ENCODE measurements at regions not wholly inside any gene's neighbourhood (a gene's known extent, or its start where the extent isn't known, plus 50 kb on each side); places are given as distances from the start of the nearest gene placed in this dataset.

- TF ChIP-seq CTCF (IDR thresholded peaks at IDR 0.05; ENCODE audit: extremely low read depth, missing control alignments), result no peak
- DNase-seq (ENCODE audit: low spot score), result no peak
Observed at GRCh38 chr22:46042786-46043185, 65.8 kb upstream of the WNT7B start.

GRCh38 chr22:46043339-46043738 lies 66.4 kb upstream of the WNT7B start:
- TF ChIP-seq CTCF (IDR thresholded peaks at IDR 0.05; ENCODE audit: extremely low read depth, missing control alignments), result no peak
- no peak for DNase-seq (ENCODE audit: low spot score)

- TF ChIP-seq CTCF (IDR thresholded peaks at IDR 0.05; ENCODE audit: extremely low read depth, missing control alignments), result no peak
- no peak for DNase-seq (ENCODE audit: low spot score)
Observed at GRCh38 chr22:46043816-46044620, 67.1 kb upstream of the WNT7B start.

GRCh38 chr22:46044621-46045458 lies 67.9 kb upstream of the WNT7B start:
- TF ChIP-seq CTCF (IDR thresholded peaks at IDR 0.05; ENCODE audit: extremely low read depth, missing control alignments), result no peak
- no peak for DNase-seq (ENCODE audit: low spot score)

GRCh38 chr22:46045459-46046298 lies 68.7 kb upstream of the WNT7B start:
- TF ChIP-seq CTCF (IDR thresholded peaks at IDR 0.05; ENCODE audit: extremely low read depth, missing control alignments), result no peak
- no peak for DNase-seq (ENCODE audit: low spot score)

GRCh38 chr22:46046299-46046685 lies 69.3 kb upstream of the WNT7B start:
- DNase-seq (ENCODE audit: low spot score), result no peak
- TF ChIP-seq CTCF (IDR thresholded peaks at IDR 0.05; ENCODE audit: extremely low read depth, missing control alignments), result no peak

All from GM20000 (cell line).